Loucy (cell line): ENCODE measurements at regions not wholly inside any gene's neighbourhood (a gene's known extent, or its start where the extent isn't known, plus 50 kb on each side); places are given as distances from the start of the nearest gene placed in this dataset.

Experiments
- H2AFZ ChIP-seq: fragments of 200-600 bp; sonication (generic); 2 replicates; pipeline ENCODE4 v1.6.0; 2016; ENCODE audit warnings: antibody characterized with exemption, mild to moderate bottlenecking, low read length, moderate library complexity
- H3F3A ChIP-seq: fragments of 200-600 bp; 2 replicates; pipeline ENCODE4 v1.6.0; 2016; ENCODE audit warnings: antibody characterized with exemption, low read depth, mild to moderate bottlenecking
- H3K27me3 ChIP-seq: fragments of 200-600 bp; sonication (generic); 2 replicates; pipeline ENCODE4 v1.6.1; 2014; ENCODE audit warnings: low read length, mild to moderate bottlenecking; ENCODE audit not compliant: insufficient read depth, poor library complexity, severe bottlenecking
- H3K36me3 ChIP-seq: fragments of 200-600 bp; sonication (generic); 2 replicates; pipeline ENCODE4 v1.6.1; 2016; ENCODE audit warnings: low read length; ENCODE audit not compliant: insufficient read depth
- H3K4me1 ChIP-seq: fragments of 200-600 bp; sonication (generic); 2 replicates; pipeline ENCODE4 v1.5.1; 2014; ENCODE audit warnings: low read length, mild to moderate bottlenecking; ENCODE audit not compliant: insufficient read depth, poor library complexity, severe bottlenecking
- H3K4me2 ChIP-seq: fragments of 200-600 bp; sonication (generic); 2 replicates; pipeline ENCODE4 v1.6.0; 2014; ENCODE audit warnings: antibody characterized with exemption, low read length, low read depth, mild to moderate bottlenecking; ENCODE audit not compliant: poor library complexity, severe bottlenecking
- H3K4me3 ChIP-seq: fragments of 200-600 bp; sonication (generic); 2 replicates; pipeline ENCODE4 v1.5.1; 2014; ENCODE audit warnings: low read length, mild to moderate bottlenecking, mixed read lengths; ENCODE audit not compliant: poor library complexity, severe bottlenecking
- H3K79me2 ChIP-seq: fragments of 200-600 bp; sonication (generic); 2 replicates; pipeline ENCODE4 v1.6.1; 2014; ENCODE audit warnings: low read length; ENCODE audit not compliant: insufficient read depth
- H3K9ac ChIP-seq: fragments of 200-600 bp; sonication (generic); 2 replicates; pipeline ENCODE4 v1.6.0; 2014; ENCODE audit warnings: mild to moderate bottlenecking, low read depth, low read length, moderate library complexity; ENCODE audit not compliant: poor library complexity, severe bottlenecking
- H3K9me2 ChIP-seq: fragments of 200-600 bp; sonication (generic); replicated peaks from 2 replicates; pipeline ENCODE4 v1.6.1; 2016; ENCODE audit warnings: low read depth, low read length, mixed read lengths
- H3K9me3 ChIP-seq: fragments of 200-600 bp; sonication (generic); 2 replicates; pipeline ENCODE4 v1.6.1; 2014; ENCODE audit warnings: mild to moderate bottlenecking, antibody characterized with exemption, low read length, low read depth; ENCODE audit not compliant: insufficient read depth
- H4K20me1 ChIP-seq: fragments of 200-600 bp; sonication (generic); 2 replicates; pipeline ENCODE4 v1.6.0; 2014; ENCODE audit warnings: antibody characterized with exemption, low read length, mild to moderate bottlenecking; ENCODE audit not compliant: insufficient read depth, poor library complexity, severe bottlenecking
- EZH2phosphoT487 ChIP-seq: fragments of 200-600 bp; IDR thresholded peaks from 2 replicates; pipeline ENCODE4 v1.6.1; 2018; ENCODE audit warnings: antibody characterized with exemption, mild to moderate bottlenecking, moderate library complexity, borderline replicate concordance
- TF ChIP-seq, protein P1 (sequence below): fragments of 200-600 bp; sonication (generic); conservative IDR thresholded peaks from 2 replicates; pipeline ENCODE4 v1.5.1; 2014; ENCODE audit warnings: mild to moderate bottlenecking, antibody characterized with exemption, low read length

DNA sequence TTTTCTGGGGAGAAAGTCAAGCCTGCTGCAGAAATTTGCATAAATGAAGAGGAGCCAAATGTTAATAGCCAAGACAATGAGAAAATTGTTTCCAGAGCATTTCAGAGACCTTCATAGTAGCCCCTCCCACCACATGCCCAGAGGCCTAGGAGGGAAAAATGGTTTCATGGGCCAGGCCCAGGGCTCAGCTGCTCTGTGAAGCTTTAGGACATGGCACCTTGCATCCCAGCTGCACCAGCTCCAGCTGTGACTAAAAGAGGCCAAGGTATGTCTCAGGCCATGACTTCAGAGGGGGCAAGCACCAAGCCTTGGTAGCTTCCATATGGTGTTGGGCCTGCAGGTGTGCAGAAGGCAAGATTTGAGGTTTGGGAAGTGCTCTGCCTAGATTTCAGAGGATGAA is 258.8 kb upstream of the SATB1 start:
- Histone ChIP-seq H3K4me3 (no peak overlapping the region), H3K79me2 (no peaks in the 10 kb centered on the region), H3K9me2 (no peaks in the 10 kb centered on the region), H3K9me3 (peaks cover 4% of the 10 kb centered on the region; the same call in 1 of the 2 replicates), H3K9ac (no peak overlapping the region), H2AFZ (no peak overlapping the region), H3K36me3 (no peaks in the 10 kb centered on the region), H3K4me2 (no peak overlapping the region), H4K20me1 (no peaks in the 10 kb centered on the region), H3K4me1 (no peaks in the 10 kb centered on the region), H3K27me3 (no peaks in the 10 kb centered on the region), H3F3A (no peaks in the 10 kb centered on the region)
- TF ChIP-seq, protein P1, sequence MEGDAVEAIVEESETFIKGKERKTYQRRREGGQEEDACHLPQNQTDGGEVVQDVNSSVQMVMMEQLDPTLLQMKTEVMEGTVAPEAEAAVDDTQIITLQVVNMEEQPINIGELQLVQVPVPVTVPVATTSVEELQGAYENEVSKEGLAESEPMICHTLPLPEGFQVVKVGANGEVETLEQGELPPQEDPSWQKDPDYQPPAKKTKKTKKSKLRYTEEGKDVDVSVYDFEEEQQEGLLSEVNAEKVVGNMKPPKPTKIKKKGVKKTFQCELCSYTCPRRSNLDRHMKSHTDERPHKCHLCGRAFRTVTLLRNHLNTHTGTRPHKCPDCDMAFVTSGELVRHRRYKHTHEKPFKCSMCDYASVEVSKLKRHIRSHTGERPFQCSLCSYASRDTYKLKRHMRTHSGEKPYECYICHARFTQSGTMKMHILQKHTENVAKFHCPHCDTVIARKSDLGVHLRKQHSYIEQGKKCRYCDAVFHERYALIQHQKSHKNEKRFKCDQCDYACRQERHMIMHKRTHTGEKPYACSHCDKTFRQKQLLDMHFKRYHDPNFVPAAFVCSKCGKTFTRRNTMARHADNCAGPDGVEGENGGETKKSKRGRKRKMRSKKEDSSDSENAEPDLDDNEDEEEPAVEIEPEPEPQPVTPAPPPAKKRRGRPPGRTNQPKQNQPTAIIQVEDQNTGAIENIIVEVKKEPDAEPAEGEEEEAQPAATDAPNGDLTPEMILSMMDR, result no peak

DNA sequence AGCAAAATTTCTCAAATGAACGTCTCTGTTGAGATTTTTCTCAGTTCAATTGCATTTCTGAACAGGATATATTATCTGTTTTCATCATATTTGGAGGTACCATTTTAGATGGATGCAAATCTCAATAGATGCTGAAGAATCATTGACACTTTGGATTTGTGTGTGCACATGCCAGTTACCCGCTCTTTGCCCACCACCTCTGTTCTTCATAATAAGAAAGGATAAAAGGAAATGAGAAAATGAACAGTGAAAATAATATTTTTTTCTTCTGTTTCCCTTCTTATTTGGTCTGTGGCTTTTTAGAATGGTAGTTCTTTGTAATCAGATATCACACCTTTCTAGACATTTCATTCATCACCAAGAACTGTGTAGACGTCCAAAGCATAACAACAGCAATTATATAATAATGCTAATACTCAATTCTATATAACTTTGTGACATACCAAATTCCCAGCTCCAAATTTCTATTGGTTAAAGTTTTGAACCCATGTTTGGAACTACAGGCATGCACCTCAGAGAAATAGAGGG is 256.7 kb upstream of the SATB1 start:
- TF ChIP-seq EZH2phosphoT487, result no peak
- TF ChIP-seq, protein P1, result no peak
- H3K9ac ChIP-seq, result no peak overlapping the region
- H3K27me3 ChIP-seq, result no peaks in the 10 kb centered on the region
- H3K79me2 ChIP-seq, result no peaks in the 10 kb centered on the region
- no peak overlapping the region for H3K4me2 ChIP-seq
- no peaks in the 10 kb centered on the region for H3F3A ChIP-seq
- H3K9me3 ChIP-seq, result peaks cover 4% of the 10 kb centered on the region; the same call in 1 of the 2 replicates
- H3K36me3 ChIP-seq, result no peaks in the 10 kb centered on the region
- no peak overlapping the region for H3K4me3 ChIP-seq
- H3K9me2 ChIP-seq, result no peaks in the 10 kb centered on the region
- H3K4me1 ChIP-seq, result no peaks in the 10 kb centered on the region
- no peak overlapping the region for H2AFZ ChIP-seq
- H4K20me1 ChIP-seq, result no peaks in the 10 kb centered on the region

DNA sequence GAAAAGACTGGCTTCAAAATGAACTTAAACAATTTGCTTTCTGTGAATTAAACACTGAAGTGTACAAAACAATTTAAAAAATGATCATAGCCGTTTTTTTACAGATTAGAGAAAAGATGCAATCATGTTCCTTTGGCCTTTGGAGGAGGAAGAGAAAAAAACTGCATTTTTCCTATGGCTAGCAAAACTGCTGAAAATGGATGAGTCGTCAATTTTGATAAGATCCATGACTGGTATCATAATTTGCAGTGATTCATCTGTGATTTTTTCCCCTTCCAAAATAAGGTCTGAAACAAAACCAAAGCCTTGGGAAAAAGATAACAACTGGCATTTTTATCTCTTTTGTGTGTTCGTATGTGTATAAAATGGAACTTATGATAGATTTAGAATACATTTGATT is 255.6 kb upstream of the SATB1 start:
- Histone ChIP-seq H3K4me1 (no peaks in the 10 kb centered on the region), H3F3A (no peaks in the 10 kb centered on the region), H3K79me2 (no peaks in the 10 kb centered on the region), H3K27me3 (no peaks in the 10 kb centered on the region), H3K4me2 (no peak overlapping the region), H3K9me3 (peaks cover 4% of the 10 kb centered on the region; the same call in 1 of the 2 replicates), H4K20me1 (no peaks in the 10 kb centered on the region), H3K9me2 (no peaks in the 10 kb centered on the region), H3K4me3 (no peak overlapping the region), H3K9ac (no peak overlapping the region), H3K36me3 (no peaks in the 10 kb centered on the region), H2AFZ (no peak overlapping the region)
- no peak for TF ChIP-seq EZH2phosphoT487
- TF ChIP-seq, protein P1, result no peak
